Smooth muscle cell (in vitro differentiated cells): ENCODE measurements at regions not wholly inside any gene's neighbourhood (a gene's known extent, or its start where the extent isn't known, plus 50 kb on each side); places are given as distances from the start of the nearest gene placed in this dataset.

ENCODE experiments used
- DNase-seq: peaks from one replicate; lab custom pipeline; 2025; ENCODE audit not compliant: unreplicated experiment; lab: John Stamatoyannopoulos, UW
- H2AFZ ChIP-seq: fragments of 200-600 bp; sonication (generic); 2 replicates; pipeline ENCODE4 v1.6.0; 2016; ENCODE audit warnings: antibody characterized with exemption, low read depth, mild to moderate bottlenecking
- H3F3A ChIP-seq: fragments of 200-600 bp; sonication (generic); 2 replicates; pipeline ENCODE4 v1.6.0; 2017; ENCODE audit warnings: antibody characterized with exemption, low read depth
- H3K27ac ChIP-seq: fragments of 200-600 bp; sonication (generic); 2 replicates; pipeline ENCODE4 v1.5.1; 2016; ENCODE audit warnings: low read depth, mild to moderate bottlenecking
- H3K27me3 ChIP-seq: fragments of 200-600 bp; sonication (generic); 2 replicates; pipeline ENCODE4 v1.6.1; 2016; ENCODE audit warnings: low read depth, mild to moderate bottlenecking
- H3K36me3 ChIP-seq: fragments of 200-600 bp; sonication (generic); 2 replicates; pipeline ENCODE4 v1.5.1; 2016; ENCODE audit warnings: low read depth
- H3K4me1 ChIP-seq: fragments of 200-600 bp; sonication (generic); 2 replicates; pipeline ENCODE4 v1.5.1; 2016; ENCODE audit warnings: low read depth
- H3K4me2 ChIP-seq: fragments of 200-600 bp; sonication (generic); 2 replicates; pipeline ENCODE4 v1.6.0; 2016; ENCODE audit warnings: mild to moderate bottlenecking
- H3K4me3 ChIP-seq: fragments of 200-600 bp; sonication (generic); 2 replicates; pipeline ENCODE4 v1.5.1; 2016; ENCODE audit warnings: mild to moderate bottlenecking
- H3K79me2 ChIP-seq: fragments of 200-600 bp; sonication (generic); 2 replicates; pipeline ENCODE4 v1.6.0; 2016; ENCODE audit warnings: low read depth, mild to moderate bottlenecking
- H3K9ac ChIP-seq: fragments of 200-600 bp; sonication (generic); 2 replicates; pipeline ENCODE4 v1.6.0; 2016; ENCODE audit warnings: low read depth
- H3K9me3 ChIP-seq: fragments of 200-600 bp; sonication (generic); replicated peaks from 2 replicates; pipeline ENCODE4 v1.5.1; 2016; ENCODE audit warnings: low read depth
- H4K20me1 ChIP-seq: fragments of 200-600 bp; sonication (generic); 2 replicates; pipeline ENCODE4 v1.6.0; 2016; ENCODE audit warnings: low read depth
- CTCF ChIP-seq: fragments of 200-600 bp; sonication (generic); IDR thresholded peaks from 2 replicates; pipeline ENCODE4 v1.5.1; 2017; ENCODE audit warnings: borderline replicate concordance, mild to moderate bottlenecking, antibody characterized with exemption; ENCODE audit not compliant: insufficient read depth, poor library complexity, severe bottlenecking
- WGBS: methylation state at CpG from one replicate; pipeline ENCODE4 v1.1.7; 2016; ENCODE audit warnings: low lambda C conversion rate; 5-methylcytosine and 5-hydroxymethylcytosine counted together

- WGBS = 82% methylated on average over 6 of the region's 6 CpGs
- Histone ChIP-seq H3K9me3 (no peaks in the 10 kb centered on the region), H3K27me3 (no peaks in the 10 kb centered on the region), H3K4me1 (no peaks in the 10 kb centered on the region), H4K20me1 (no peaks in the 10 kb centered on the region), H3K4me3 (no peak overlapping the region), H3K27ac (no peak overlapping the region), H3K4me2 (no peak overlapping the region), H3K79me2 (no peaks in the 10 kb centered on the region), H3F3A (no peaks in the 10 kb centered on the region), H3K9ac (no peak overlapping the region), H3K36me3 (no peaks in the 10 kb centered on the region), H2AFZ (no peak overlapping the region)
- DNase-seq = no peak
- no peak for TF ChIP-seq CTCF
Measured at GRCh38 chr4:156497486-156497885, 474.1 kb downstream of the PDGFC start.

GRCh38 chr4:156496797-156497196 is 474.8 kb downstream of the PDGFC start:
- no peak overlapping the region for H3K9ac ChIP-seq
- no peaks in the 10 kb centered on the region for H3K79me2 ChIP-seq
- H3K4me3 ChIP-seq = no peak overlapping the region
- DNase-seq = no peak
- no peaks in the 10 kb centered on the region for H3K36me3 ChIP-seq
- no peak for TF ChIP-seq CTCF
- no peaks in the 10 kb centered on the region for H3K9me3 ChIP-seq
- no peaks in the 10 kb centered on the region for H3K27me3 ChIP-seq
- H3K4me1 ChIP-seq = no peaks in the 10 kb centered on the region
- no peak overlapping the region for H2AFZ ChIP-seq
- H3K4me2 ChIP-seq = no peak overlapping the region
- no peaks in the 10 kb centered on the region for H4K20me1 ChIP-seq
- no peak overlapping the region for H3K27ac ChIP-seq
- H3F3A ChIP-seq = no peaks in the 10 kb centered on the region
- 89% methylated on average over 3 of the region's 3 CpGs for WGBS

- Histone ChIP-seq H3K27me3 (no peaks in the 10 kb centered on the region), H2AFZ (peak overlapping the region; percentile 68), H3K27ac (no peak overlapping the region), H3K36me3 (no peaks in the 10 kb centered on the region), H4K20me1 (no peaks in the 10 kb centered on the region), H3K9me3 (no peaks in the 10 kb centered on the region), H3K79me2 (no peaks in the 10 kb centered on the region), H3K9ac (no peak overlapping the region), H3K4me2 (no peak overlapping the region), H3K4me3 (no peak overlapping the region), H3K4me1 (no peaks in the 10 kb centered on the region), H3F3A (no peaks in the 10 kb centered on the region)
- TF ChIP-seq CTCF = no peak
- WGBS = 64% methylated on average over 1 of the region's 1 CpG
- DNase-seq = no peak
Measured at GRCh38 chr4:156495836-156496235, 475.8 kb downstream of the PDGFC start.

- no peaks in the 10 kb centered on the region for H3K36me3 ChIP-seq
- TF ChIP-seq CTCF = no peak
- no peaks in the 10 kb centered on the region for H3K4me1 ChIP-seq
- H3K9ac ChIP-seq = no peak overlapping the region
- no peaks in the 10 kb centered on the region for H4K20me1 ChIP-seq
- no peaks in the 10 kb centered on the region for H3K27me3 ChIP-seq
- peak overlapping the region; percentile 68 for H2AFZ ChIP-seq
- H3K9me3 ChIP-seq = no peaks in the 10 kb centered on the region
- H3K4me3 ChIP-seq = no peak overlapping the region
- H3K79me2 ChIP-seq = no peaks in the 10 kb centered on the region
- DNase-seq = no peak
- H3K4me2 ChIP-seq = no peak overlapping the region
- no peaks in the 10 kb centered on the region for H3F3A ChIP-seq
- H3K27ac ChIP-seq = no peak overlapping the region
Measured at GRCh38 chr4:156495091-156495490, 476.5 kb downstream of the PDGFC start.
